ENCODE measurements at regions not wholly inside any gene's neighbourhood (a gene's known extent, or its start where the extent isn't known, plus 50 kb on each side); places are given as distances from the start of the nearest gene placed in this dataset.

DNA sequence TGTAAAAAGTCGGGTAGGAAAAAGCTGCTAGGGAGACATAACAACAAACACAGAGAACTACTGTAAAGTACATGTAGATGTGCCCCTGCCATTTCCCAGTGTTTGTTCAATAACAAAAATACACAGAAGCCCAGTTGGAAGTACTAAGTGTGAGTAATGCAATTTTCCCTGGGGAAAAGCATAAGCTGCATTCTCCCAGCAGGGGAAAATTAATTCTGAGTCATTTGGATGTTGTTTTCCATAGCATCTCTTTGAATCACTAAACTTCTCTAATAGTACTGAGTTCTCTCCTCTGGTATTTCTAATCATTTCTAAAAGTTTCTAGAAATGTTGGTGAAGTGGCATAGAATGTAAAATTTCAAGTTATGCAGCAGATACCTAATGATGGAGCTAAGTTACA is 1114.9 kb downstream of the C4orf33 start:
- no peak for DNase-seq

DNA sequence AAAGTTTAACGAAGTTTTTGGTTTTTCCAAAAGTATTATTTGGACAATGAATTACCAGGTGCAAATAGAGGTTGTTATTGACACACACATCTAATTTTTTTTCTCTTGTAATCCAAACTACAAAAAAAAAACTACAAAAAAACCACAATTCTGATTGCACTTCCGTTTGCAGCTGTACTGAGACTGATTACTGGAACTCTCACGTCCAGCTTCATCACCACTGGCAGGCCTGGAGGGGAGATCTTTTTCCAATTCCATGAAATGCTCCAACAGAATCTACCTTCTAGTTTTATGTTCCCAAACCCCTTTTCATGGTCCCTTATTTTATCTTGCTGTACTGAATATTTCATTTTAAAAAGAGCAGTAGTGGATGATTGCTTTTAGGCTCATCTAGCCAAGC is 1118.3 kb downstream of the C4orf33 start:
- no peak for DNase-seq

GRCh38 chr4:130233377-130234047 is 1137.6 kb downstream of the C4orf33 start:
- no peak for DNase-seq

GRCh38 chr4:130238121-130238520 is 1142.2 kb downstream of the C4orf33 start:
- DNase-seq: no peak

- no peak for DNase-seq
Measured at GRCh38 chr4:130249002-130249401, 1153.0 kb downstream of the C4orf33 start.

DNA sequence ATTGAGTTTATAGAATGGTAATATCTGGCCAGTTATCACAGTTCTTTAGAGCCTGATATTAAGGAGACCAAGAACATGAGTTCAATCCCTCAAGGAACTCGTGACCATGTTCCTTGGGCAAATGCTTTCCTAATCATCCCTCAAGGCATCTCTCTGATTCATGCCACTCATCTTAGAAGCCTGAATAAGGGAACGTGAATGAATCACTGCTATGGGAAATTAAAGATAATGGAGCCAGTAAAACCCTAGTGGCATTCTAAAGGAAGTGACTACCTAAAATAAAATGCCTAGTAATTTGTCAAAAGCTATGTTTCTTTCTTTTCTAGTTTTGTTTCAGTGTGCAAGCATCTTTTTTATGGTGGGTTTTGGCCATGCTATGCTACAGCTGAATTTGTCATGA is 1161.3 kb downstream of the C4orf33 start:
- DNase-seq: no peak

- no peak for DNase-seq
Measured at GRCh38 chr4:130266814-130267213, 1170.9 kb downstream of the C4orf33 start.

DNA sequence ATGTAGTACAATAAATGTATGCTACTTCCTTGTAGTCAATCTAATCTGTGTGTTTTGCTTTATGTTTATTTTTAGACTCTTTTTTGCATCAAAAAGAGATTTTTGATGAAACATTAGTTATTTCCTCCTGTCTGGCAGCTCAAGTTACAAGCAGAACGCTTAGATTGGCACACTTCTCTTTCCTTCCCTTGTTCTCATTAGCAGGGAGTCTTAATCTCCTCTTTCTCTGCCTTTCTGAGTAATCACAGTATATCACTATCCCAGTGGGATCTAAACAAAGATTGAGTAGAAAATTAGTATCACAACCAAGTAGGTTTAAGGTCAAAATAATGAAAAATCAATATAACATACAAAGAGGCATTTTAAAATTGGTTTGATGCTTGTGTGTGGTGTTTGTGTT is 1192.6 kb downstream of the C4orf33 start:
- no peak for DNase-seq

- DNase-seq: no peak
Measured at GRCh38 chr4:130293692-130294091, 1197.7 kb downstream of the C4orf33 start.

- no peak for DNase-seq
Measured at GRCh38 chr4:130296448-130296847, 1200.5 kb downstream of the C4orf33 start.

DNA sequence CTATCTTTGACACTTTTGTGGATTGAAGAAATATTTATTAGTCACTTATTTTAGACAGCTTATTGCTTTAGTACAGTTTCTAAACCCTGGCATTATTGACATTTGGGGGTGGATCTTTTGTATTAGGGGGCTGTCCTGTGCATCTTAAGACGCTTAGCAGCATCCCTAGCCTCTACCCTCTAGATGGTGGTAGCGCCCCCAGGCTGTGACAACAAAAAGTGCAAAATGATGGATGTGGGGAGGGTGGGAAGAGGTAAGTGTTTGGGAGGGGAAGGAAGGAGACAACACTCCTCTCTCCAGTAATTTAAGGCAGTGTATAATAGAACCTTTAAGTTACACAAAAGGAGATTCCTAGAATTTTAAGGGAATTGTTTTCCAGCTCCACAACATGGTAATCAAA is 1210.6 kb downstream of the C4orf33 start:
- no peak for DNase-seq

DNA sequence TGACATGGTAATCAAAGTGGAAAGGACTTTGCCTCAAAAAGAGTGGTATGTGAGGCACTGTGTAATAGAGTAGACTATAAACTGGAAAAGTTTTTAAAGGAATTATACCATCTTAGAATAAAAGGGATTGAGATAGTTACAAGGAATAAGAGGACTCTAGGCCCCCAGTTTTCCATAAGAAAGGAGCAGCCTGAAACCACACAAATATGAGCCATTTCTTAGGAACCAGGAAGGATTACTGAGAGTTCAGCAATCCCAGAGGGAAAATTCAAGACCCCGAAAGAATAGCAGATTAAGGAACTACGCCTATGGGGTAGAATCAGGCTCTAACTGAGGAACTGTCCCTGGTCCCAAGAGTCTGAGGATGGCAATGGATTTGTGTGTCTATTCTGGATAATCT is 1213.3 kb downstream of the C4orf33 start:
- no peak for DNase-seq

GRCh38 chr4:130322439-130322838 is 1226.5 kb downstream of the C4orf33 start:
- no peak for DNase-seq

GRCh38 chr4:130329036-130329435 is 1233.1 kb downstream of the C4orf33 start:
- DNase-seq: no peak

- DNase-seq: no peak
Measured at GRCh38 chr4:130333241-130333759, 1237.3 kb downstream of the C4orf33 start.

GRCh38 chr4:130335417-130336194 is 1239.7 kb downstream of the C4orf33 start:
- no peak for DNase-seq

DNA sequence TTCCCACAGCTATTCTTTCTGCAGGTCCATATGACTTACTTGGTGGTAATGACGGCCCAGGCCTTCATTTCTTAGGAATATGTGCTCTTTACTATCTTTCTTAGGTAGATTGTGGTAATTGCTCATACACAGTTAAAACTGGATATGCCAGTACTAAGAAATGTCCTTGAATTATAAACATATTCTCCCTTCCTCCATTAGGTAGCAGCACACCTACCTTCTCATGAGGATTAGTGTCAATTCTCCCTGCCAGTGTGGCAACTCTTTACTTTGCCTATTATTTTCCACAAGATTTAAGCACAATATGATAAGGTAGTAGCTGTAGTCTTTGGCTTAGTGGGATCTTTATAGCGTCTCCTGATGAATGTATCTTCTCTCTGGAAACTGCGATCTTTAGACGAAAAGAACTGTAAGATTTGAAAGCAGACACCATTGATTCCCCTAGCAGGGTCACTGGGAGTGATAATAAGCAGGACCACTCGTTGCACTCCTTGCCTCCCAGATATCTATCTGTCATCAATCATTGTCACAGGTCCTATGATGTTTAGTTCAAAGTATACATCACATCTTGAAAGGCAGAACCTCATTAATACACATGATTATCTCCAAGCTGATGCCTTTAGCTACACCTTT is 1240.7 kb downstream of the C4orf33 start:
- DNase-seq: no peak

GRCh38 chr4:130338851-130339250 is 1242.9 kb downstream of the C4orf33 start:
- DNase-seq: no peak

DNA sequence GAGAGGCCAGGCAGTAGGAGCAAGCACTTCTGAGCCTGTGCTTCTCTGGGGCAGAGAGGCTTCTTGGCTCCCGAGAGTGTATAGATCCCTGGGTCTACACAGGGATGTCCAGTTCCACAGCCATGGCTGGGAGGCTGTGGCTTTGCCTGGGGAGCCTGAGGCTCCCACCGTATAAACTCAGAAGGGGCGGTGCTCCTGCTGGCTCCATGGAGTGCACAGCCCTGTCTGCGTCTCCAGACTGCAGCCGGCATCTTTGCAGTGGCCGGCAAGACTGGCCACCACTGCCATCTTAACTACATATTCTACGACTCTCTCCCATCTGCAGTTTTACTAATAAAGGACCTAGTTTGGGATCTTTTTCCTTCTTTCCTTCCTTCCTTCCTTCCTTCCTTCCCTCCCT is 1253.8 kb downstream of the C4orf33 start:
- no peak for DNase-seq

GRCh38 chr4:130356873-130357272 is 1260.9 kb downstream of the C4orf33 start:
- DNase-seq: no peak

- no peak for DNase-seq
Measured at GRCh38 chr4:130359542-130359941, 1263.6 kb downstream of the C4orf33 start.

- DNase-seq: no peak
Measured at GRCh38 chr4:130361616-130362015, 1265.7 kb downstream of the C4orf33 start.

DNA sequence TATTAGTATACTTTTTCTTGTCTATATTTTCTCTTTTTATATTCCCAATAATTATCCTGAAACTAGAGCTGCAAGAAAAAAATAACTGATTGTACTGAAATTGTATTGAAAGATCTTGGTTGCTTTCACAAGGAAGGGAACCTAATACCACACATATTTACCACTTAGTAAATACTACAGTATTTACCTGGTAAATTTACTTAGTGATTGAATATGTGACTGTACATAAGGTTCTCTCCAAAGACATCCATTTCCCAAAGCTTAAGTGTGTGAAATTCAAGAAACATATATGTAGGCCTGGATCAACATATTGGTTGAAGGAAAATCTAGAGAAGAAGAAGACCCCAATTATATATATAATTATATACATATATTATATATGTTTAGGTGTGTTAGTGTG is 1272.7 kb downstream of the C4orf33 start:
- no peak for DNase-seq

DNA sequence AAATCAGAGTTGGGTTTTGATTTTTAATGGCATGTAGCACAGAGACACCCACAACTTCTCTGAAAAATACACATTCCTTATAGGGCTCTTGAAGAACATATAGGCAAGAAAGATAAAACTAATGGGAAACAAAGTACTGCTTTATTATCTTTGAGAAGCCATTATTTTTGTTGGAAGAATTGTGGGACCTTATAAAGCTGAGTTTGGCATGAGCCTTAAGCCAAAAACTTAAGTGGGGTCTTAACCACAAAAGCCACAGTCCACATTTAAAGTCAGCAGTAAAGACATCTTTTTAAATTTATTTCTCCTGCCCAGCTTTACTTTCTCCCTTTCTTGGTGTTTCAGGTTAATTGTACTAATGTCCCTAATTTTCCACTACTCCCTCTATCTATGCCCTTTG is 1297.3 kb downstream of the C4orf33 start:
- no peak for DNase-seq
